Vagina (tissue), 2 donors: ENCODE measurements at regions not wholly inside any gene's neighbourhood (a gene's known extent, or its start where the extent isn't known, plus 50 kb on each side); places are given as distances from the start of the nearest gene placed in this dataset.
"Not testable (repeated sequence)": the region's sequence is repeated elsewhere in the genome, so short reads cannot be mapped to it uniquely, and the experiment has no call there.

Experiments used
- DNase-seq, 2 donors: peaks; one replicate each; pipeline ENCODE4 v3.0.0-alpha.2; 2017; ENCODE audit errors: extremely low spot score in 2 of 2
- H3K27ac ChIP-seq: fragments of 200-600 bp; sonication (generic); one replicate; pipeline ENCODE4 v1.5.1; 2019
- H3K27me3 ChIP-seq: fragments of 200-600 bp; sonication (generic); one replicate; pipeline ENCODE4 v1.5.1; 2019
- H3K36me3 ChIP-seq, 2 donors: fragments of 200-600 bp; sonication (generic); one replicate each; pipeline ENCODE4 v1.5.1; 2017 to 2019
- H3K4me1 ChIP-seq: fragments of 200-600 bp; sonication (generic); one replicate; pipeline ENCODE4 v1.5.1; 2019
- H3K4me3 ChIP-seq, 2 donors: fragments of 200-600 bp; sonication (generic); 1 replicate in 1 of 2; 2 replicates in 1 of 2; pipeline ENCODE4 v1.5.1; 2016 to 2019
- H3K9me3 ChIP-seq: fragments of 200-600 bp; sonication (generic); one replicate; pipeline ENCODE4 v1.5.1; 2019
- CTCF ChIP-seq, 3 experiments: fragments of 450-650 bp in 2 of 3; fragments of 200-600 bp in 1 of 3; sonication (generic) in 1 of 3; IDR thresholded peaks; one replicate each; pipeline ENCODE4 v1.5.1; 2017 to 2019; ENCODE audit warnings: antibody characterized with exemption in 3 of 3, mild to moderate bottlenecking in 2 of 3, moderate library complexity in 2 of 3
- POLR2A ChIP-seq, 2 donors: fragments of 450-650 bp; IDR thresholded peaks; one replicate each; pipeline ENCODE4 v1.6.1; 2017; ENCODE audit warnings: antibody characterized with exemption in 2 of 2, mild to moderate bottlenecking in 2 of 2, moderate library complexity in 2 of 2
- POLR2AphosphoS5 ChIP-seq, 2 donors: sonication (generic); formaldehyde crosslinking; IDR thresholded peaks; one replicate each; pipeline ENCODE4 v1.9.0; 2017; ENCODE audit warnings: antibody characterized with exemption in 2 of 2, mild to moderate bottlenecking in 2 of 2, low read depth in 1 of 2; ENCODE audit not compliant: insufficient read depth in 1 of 2
- intact Hi-C: fragments of 100-400 bp; cut with DNase I; formaldehyde crosslinking; loops from one replicate; pipeline ENCODE4 v1.15.1; 2023

GRCh38 chr11:12603143-12604088, 70.8 kb upstream of the TEAD1 start:
- Histone ChIP-seq H3K36me3 (no peaks in the 10 kb centered on the region), H3K9me3 (no peaks in the 10 kb centered on the region), H3K4me3 (no peak overlapping the region), H3K4me1 (no peaks in the 10 kb centered on the region), H3K27me3 (no peaks in the 10 kb centered on the region), H3K27ac (no peak overlapping the region)
- DNase-seq: no peak
- intact Hi-C loops: no loop called here
- TF ChIP-seq POLR2A (IDR thresholded peaks at IDR 0.05) (no peak), CTCF (IDR thresholded peaks at IDR 0.05) (no peak)

- no peak overlapping the region for H3K4me3 ChIP-seq
- no peak for TF ChIP-seq POLR2AphosphoS5 (IDR thresholded peaks at IDR 0.05; ENCODE audit: insufficient read depth in 1 of 2, low read depth in 1 of 2)
- TF ChIP-seq POLR2A (IDR thresholded peaks at IDR 0.05): no peak
- no peak for TF ChIP-seq CTCF (IDR thresholded peaks at IDR 0.05)
- no peak for DNase-seq
- H3K27me3 ChIP-seq: no peaks in the 10 kb centered on the region
- no peaks in the 10 kb centered on the region for H3K9me3 ChIP-seq
- no peaks in the 10 kb centered on the region for H3K36me3 ChIP-seq
- intact Hi-C loops: no loop called here
- H3K4me1 ChIP-seq: no peaks in the 10 kb centered on the region
- no peak overlapping the region for H3K27ac ChIP-seq
These were observed 69.6 kb upstream of the TEAD1 start for GRCh38 chr11:12604557-12605153.

GRCh38 chr11:12606597-12606996, 67.6 kb upstream of the TEAD1 start:
- Histone ChIP-seq H3K4me3 (no peak overlapping the region), H3K27ac (no peak overlapping the region), H3K36me3 (no peaks in the 10 kb centered on the region), H3K27me3 (no peaks in the 10 kb centered on the region), H3K4me1 (no peaks in the 10 kb centered on the region), H3K9me3 (no peaks in the 10 kb centered on the region)
- intact Hi-C loops: no loop called here
- no peak for TF ChIP-seq POLR2A (IDR thresholded peaks at IDR 0.05)
- TF ChIP-seq POLR2AphosphoS5 (IDR thresholded peaks at IDR 0.05; ENCODE audit: insufficient read depth in 1 of 2, low read depth in 1 of 2): no peak
- TF ChIP-seq CTCF (IDR thresholded peaks at IDR 0.05): no peak
- no peak for DNase-seq

- H3K4me3 ChIP-seq, intact Hi-C loops, H3K27me3 ChIP-seq, H3K4me1 ChIP-seq, DNase-seq, H3K36me3 ChIP-seq, H3K9me3 ChIP-seq, H3K27ac ChIP-seq: not testable (repeated sequence)
These were observed 65.5 kb upstream of the TEAD1 start for GRCh38 chr11:12608678-12609077.

GRCh38 chr11:12611352-12611751, 62.9 kb upstream of the TEAD1 start:
- TF ChIP-seq POLR2AphosphoS5 (IDR thresholded peaks at IDR 0.05; ENCODE audit: insufficient read depth in 1 of 2, low read depth in 1 of 2): no peak
- TF ChIP-seq POLR2A (IDR thresholded peaks at IDR 0.05): no peak
- no peak for TF ChIP-seq CTCF (IDR thresholded peaks at IDR 0.05)
- Histone ChIP-seq H3K27me3 (no peaks in the 10 kb centered on the region), H3K9me3 (no peaks in the 10 kb centered on the region), H3K36me3 (no peaks in the 10 kb centered on the region), H3K4me1 (no peaks in the 10 kb centered on the region), H3K27ac (no peak overlapping the region), H3K4me3 (no peak overlapping the region)
- intact Hi-C loops: no loop called here
- DNase-seq: no peak
